Colonic mucosa (tissue), 4 donors: ENCODE measurements at regions not wholly inside any gene's neighbourhood (a gene's known extent, or its start where the extent isn't known, plus 50 kb on each side); places are given as distances from the start of the nearest gene placed in this dataset.

ENCODE experiments used
- DNase-seq: peaks from one replicate; pipeline ENCODE4 v3.0.0-alpha.2; 2020
- H3K27ac ChIP-seq: fragments of 200-600 bp; one replicate; pipeline ENCODE4 v1.8.0; 2021
- H3K27me3 ChIP-seq: fragments of 200-600 bp; one replicate; pipeline ENCODE4 v1.8.0; 2021
- H3K36me3 ChIP-seq: fragments of 200-600 bp; one replicate; pipeline ENCODE4 v1.8.0; 2021
- H3K4me1 ChIP-seq: fragments of 200-600 bp; one replicate; pipeline ENCODE4 v1.8.0; 2021; ENCODE audit warnings: mild to moderate bottlenecking
- H3K4me3 ChIP-seq: fragments of 200-600 bp; one replicate; pipeline ENCODE4 v1.8.0; 2021
- H3K9ac ChIP-seq, 2 donors: one replicate each; pipeline ENCODE4 v1.7.0; 2013; ENCODE audit warnings: control low read depth in 2 of 2, low read depth in 2 of 2, low read length in 2 of 2
- H3K9me3 ChIP-seq: fragments of 200-600 bp; one replicate; pipeline ENCODE4 v1.8.0; 2021
- intact Hi-C: fragments of 100-400 bp; cut with DNase I; formaldehyde crosslinking; loops from one replicate; pipeline ENCODE4 v1.14.1; 2022
- TF ChIP-seq, protein P1 (sequence below): fragments of 200-600 bp; IDR thresholded peaks from one replicate; pipeline ENCODE4 v1.8.0; 2022; ENCODE audit warnings: antibody characterized with exemption, mild to moderate bottlenecking
- donor health status: healthy.
- donor health status: DM: no; HTN: no; CAD: no.
- donor health status: DM: no; HTN: no; CAD: no.

DNA sequence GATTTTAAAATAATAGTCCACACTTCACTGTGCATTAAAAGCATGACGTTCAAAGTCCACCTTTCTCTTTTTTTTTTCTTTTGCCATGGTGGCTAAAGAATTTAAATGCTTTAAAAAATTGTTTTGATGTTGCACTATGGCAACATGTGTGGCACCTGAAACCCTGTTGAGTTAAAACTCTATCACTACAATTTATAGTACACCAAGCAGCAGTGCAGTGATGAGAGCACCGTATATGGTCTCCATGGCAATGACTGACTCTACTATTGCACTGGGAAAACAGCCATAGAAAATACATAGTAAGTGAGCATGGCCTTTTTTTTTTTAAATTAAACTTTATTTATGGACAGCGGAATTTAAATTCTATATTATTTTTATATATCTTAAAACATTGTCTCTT is 298.8 kb downstream of the FIGN start:
- no peak overlapping the region for H3K9ac ChIP-seq
- TF ChIP-seq, protein P1, sequence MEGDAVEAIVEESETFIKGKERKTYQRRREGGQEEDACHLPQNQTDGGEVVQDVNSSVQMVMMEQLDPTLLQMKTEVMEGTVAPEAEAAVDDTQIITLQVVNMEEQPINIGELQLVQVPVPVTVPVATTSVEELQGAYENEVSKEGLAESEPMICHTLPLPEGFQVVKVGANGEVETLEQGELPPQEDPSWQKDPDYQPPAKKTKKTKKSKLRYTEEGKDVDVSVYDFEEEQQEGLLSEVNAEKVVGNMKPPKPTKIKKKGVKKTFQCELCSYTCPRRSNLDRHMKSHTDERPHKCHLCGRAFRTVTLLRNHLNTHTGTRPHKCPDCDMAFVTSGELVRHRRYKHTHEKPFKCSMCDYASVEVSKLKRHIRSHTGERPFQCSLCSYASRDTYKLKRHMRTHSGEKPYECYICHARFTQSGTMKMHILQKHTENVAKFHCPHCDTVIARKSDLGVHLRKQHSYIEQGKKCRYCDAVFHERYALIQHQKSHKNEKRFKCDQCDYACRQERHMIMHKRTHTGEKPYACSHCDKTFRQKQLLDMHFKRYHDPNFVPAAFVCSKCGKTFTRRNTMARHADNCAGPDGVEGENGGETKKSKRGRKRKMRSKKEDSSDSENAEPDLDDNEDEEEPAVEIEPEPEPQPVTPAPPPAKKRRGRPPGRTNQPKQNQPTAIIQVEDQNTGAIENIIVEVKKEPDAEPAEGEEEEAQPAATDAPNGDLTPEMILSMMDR = no peak
- H3K27ac ChIP-seq = no peak overlapping the region
- no peak for DNase-seq
- intact Hi-C loops = no loop called here
- H3K27me3 ChIP-seq = no peaks in the 10 kb centered on the region
- H3K36me3 ChIP-seq = no peaks in the 10 kb centered on the region
- H3K4me1 ChIP-seq = no peaks in the 10 kb centered on the region
- H3K4me3 ChIP-seq = no peak overlapping the region
- H3K9me3 ChIP-seq = no peaks in the 10 kb centered on the region

- Histone ChIP-seq H3K9me3 (no peaks in the 10 kb centered on the region), H3K36me3 (no peaks in the 10 kb centered on the region), H3K4me1 (no peaks in the 10 kb centered on the region), H3K27me3 (no peaks in the 10 kb centered on the region), H3K4me3 (no peak overlapping the region), H3K27ac (no peak overlapping the region), H3K9ac (no peak overlapping the region)
- intact Hi-C loops = no loop called here
- TF ChIP-seq, protein P1 = no peak
- no peak for DNase-seq
Measured at GRCh38 chr2:163428187-163428586, 307.6 kb downstream of the FIGN start.

- intact Hi-C loops = no loop called here
- H3K27ac ChIP-seq = no peak overlapping the region
- no peaks in the 10 kb centered on the region for H3K27me3 ChIP-seq
- no peaks in the 10 kb centered on the region for H3K36me3 ChIP-seq
- TF ChIP-seq, protein P1 = no peak
- H3K9me3 ChIP-seq = no peaks in the 10 kb centered on the region
- DNase-seq = no peak
- H3K9ac ChIP-seq = no peak overlapping the region
- no peak overlapping the region for H3K4me3 ChIP-seq
- no peaks in the 10 kb centered on the region for H3K4me1 ChIP-seq
Measured at GRCh38 chr2:163420604-163421003, 315.2 kb downstream of the FIGN start.

- Histone ChIP-seq H3K36me3 (no peaks in the 10 kb centered on the region), H3K9ac (no peak overlapping the region), H3K9me3 (no peaks in the 10 kb centered on the region), H3K4me1 (no peaks in the 10 kb centered on the region), H3K27me3 (no peaks in the 10 kb centered on the region), H3K4me3 (no peak overlapping the region), H3K27ac (no peak overlapping the region)
- DNase-seq = no peak
- TF ChIP-seq, protein P1 = no peak
- intact Hi-C loops = no loop called here
Measured at GRCh38 chr2:163419000-163419830, 316.6 kb downstream of the FIGN start.

DNA sequence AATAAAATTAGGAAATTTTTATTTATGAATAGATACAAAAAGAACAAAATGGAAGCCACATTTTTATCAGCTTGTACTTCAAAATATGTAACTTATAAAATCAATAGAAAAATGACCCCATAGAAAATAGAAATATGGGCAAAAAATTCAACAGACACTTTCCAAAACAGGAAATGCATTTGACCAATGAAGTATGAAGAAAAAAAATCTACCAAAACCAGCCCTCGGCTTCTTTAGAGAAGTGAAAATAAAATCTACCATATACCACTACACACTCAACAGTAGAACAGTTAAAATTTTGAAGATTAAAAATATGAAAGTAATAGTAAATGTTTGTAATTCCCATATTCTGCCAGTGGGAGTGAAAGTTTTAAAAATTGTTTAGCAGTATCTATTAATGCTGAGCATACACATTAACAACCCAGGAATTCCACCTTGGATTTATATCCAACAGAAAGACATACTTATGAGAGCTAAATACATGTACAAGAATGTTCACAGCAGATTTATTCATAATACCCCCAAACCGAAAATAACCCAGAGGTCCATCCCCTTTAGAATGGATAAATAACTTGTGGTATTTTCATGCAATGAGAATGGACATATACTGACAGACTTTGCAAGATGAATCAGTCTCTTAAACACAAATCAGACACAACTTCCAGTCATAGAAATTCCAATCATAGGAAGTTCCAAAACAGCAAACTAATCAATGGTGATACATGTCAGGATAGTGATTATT is 318.0 kb downstream of the FIGN start:
- no peaks in the 10 kb centered on the region for H3K27me3 ChIP-seq
- H3K27ac ChIP-seq = no peak overlapping the region
- H3K36me3 ChIP-seq = no peaks in the 10 kb centered on the region
- H3K4me1 ChIP-seq = no peaks in the 10 kb centered on the region
- no peak overlapping the region for H3K4me3 ChIP-seq
- no peak overlapping the region for H3K9ac ChIP-seq
- TF ChIP-seq, protein P1 = no peak
- H3K9me3 ChIP-seq = no peaks in the 10 kb centered on the region
- no peak for DNase-seq
- intact Hi-C loops = no loop called here
